SK-N-SH (cell line): ENCODE measurements at regions not wholly inside any gene's neighbourhood (a gene's known extent, or its start where the extent isn't known, plus 50 kb on each side); places are given as distances from the start of the nearest gene placed in this dataset.

Experiments used
- RAD21 ChIP-seq: IDR thresholded peaks from 2 replicates; pipeline ENCODE4 v1.6.1; 2012; ENCODE audit warnings: mild to moderate bottlenecking, low read length
- RFX5 ChIP-seq: IDR thresholded peaks from 2 replicates; pipeline ENCODE4 v1.6.1; 2012; ENCODE audit warnings: mild to moderate bottlenecking, improper control_type of control experiment, low read length
- TF ChIP-seq, protein P1 (sequence below): IDR thresholded peaks from 2 replicates; pipeline ENCODE4 v1.6.1; 2012; ENCODE audit warnings: mild to moderate bottlenecking, low read depth, low read length, moderate library complexity
- TF ChIP-seq, protein P2 (sequence below): fragments of 200-600 bp; sonication (generic); IDR thresholded peaks from 2 replicates; pipeline ENCODE4 v1.6.1; 2017; ENCODE audit warnings: antibody characterized with exemption, mild to moderate bottlenecking, moderate library complexity

DNA sequence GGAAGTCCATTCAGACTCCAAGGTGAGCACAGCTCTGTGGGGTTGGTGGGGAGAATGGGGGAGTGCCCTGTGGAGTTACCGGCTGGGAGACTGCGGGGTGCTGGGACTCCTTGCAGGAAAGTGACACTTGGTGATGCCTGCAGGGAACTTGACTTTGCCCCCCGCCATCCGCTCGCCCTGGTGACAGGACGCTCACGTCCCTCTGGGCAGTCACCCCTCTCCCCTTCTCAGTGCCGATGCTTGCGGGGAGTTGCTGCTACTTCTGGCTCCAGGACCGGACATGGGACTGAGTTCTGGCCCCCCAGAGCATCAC is 209.5 kb upstream of the C1orf174 start:
- TF ChIP-seq RAD21, result no peak
- TF ChIP-seq, protein P1, sequence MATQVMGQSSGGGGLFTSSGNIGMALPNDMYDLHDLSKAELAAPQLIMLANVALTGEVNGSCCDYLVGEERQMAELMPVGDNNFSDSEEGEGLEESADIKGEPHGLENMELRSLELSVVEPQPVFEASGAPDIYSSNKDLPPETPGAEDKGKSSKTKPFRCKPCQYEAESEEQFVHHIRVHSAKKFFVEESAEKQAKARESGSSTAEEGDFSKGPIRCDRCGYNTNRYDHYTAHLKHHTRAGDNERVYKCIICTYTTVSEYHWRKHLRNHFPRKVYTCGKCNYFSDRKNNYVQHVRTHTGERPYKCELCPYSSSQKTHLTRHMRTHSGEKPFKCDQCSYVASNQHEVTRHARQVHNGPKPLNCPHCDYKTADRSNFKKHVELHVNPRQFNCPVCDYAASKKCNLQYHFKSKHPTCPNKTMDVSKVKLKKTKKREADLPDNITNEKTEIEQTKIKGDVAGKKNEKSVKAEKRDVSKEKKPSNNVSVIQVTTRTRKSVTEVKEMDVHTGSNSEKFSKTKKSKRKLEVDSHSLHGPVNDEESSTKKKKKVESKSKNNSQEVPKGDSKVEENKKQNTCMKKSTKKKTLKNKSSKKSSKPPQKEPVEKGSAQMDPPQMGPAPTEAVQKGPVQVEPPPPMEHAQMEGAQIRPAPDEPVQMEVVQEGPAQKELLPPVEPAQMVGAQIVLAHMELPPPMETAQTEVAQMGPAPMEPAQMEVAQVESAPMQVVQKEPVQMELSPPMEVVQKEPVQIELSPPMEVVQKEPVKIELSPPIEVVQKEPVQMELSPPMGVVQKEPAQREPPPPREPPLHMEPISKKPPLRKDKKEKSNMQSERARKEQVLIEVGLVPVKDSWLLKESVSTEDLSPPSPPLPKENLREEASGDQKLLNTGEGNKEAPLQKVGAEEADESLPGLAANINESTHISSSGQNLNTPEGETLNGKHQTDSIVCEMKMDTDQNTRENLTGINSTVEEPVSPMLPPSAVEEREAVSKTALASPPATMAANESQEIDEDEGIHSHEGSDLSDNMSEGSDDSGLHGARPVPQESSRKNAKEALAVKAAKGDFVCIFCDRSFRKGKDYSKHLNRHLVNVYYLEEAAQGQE, result no peak
- TF ChIP-seq, protein P2, sequence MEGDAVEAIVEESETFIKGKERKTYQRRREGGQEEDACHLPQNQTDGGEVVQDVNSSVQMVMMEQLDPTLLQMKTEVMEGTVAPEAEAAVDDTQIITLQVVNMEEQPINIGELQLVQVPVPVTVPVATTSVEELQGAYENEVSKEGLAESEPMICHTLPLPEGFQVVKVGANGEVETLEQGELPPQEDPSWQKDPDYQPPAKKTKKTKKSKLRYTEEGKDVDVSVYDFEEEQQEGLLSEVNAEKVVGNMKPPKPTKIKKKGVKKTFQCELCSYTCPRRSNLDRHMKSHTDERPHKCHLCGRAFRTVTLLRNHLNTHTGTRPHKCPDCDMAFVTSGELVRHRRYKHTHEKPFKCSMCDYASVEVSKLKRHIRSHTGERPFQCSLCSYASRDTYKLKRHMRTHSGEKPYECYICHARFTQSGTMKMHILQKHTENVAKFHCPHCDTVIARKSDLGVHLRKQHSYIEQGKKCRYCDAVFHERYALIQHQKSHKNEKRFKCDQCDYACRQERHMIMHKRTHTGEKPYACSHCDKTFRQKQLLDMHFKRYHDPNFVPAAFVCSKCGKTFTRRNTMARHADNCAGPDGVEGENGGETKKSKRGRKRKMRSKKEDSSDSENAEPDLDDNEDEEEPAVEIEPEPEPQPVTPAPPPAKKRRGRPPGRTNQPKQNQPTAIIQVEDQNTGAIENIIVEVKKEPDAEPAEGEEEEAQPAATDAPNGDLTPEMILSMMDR, result no peak
- TF ChIP-seq RFX5, result no peak
